SU-DHL-6 (cell line): ENCODE measurements at regions not wholly inside any gene's neighbourhood (a gene's known extent, or its start where the extent isn't known, plus 50 kb on each side); places are given as distances from the start of the nearest gene placed in this dataset.

Source experiments
- EZH2phosphoT487 ChIP-seq: fragments of 200-600 bp; sonication (generic), shearing (Covaris generic); conservative IDR thresholded peaks from 2 replicates; pipeline ENCODE4 v1.6.1; 2018; ENCODE audit warnings: mild to moderate bottlenecking, antibody characterized with exemption, low read length, moderate library complexity, mixed read lengths
- TF ChIP-seq, protein P1 (sequence below): fragments of 200-600 bp; sonication (generic); IDR thresholded peaks from one replicate; pipeline ENCODE4 v1.5.1; 2017; ENCODE audit warnings: antibody characterized with exemption, mild to moderate bottlenecking, low read length, moderate library complexity; ENCODE audit not compliant: insufficient read depth, poor library complexity, severe bottlenecking

DNA sequence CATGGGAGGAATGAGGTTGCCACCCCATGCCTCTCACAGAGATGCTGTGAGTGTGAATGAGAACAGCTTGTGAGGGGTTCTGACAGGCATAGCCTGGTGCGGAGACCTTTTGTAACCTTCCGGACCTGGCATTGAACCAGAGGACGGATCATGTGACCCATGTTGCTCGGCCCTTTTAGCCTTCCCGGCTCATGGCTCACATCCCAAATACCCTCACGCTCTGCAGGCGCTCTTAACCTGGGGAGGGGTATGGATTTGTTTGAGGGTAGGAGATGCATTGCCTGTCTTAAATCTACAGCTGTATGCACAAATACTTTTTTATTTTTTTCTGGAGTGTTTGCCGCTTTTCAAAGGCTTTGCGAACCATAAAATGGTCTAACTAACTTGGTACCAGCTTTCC, 102.4 kb upstream of the CRHR1 start:
- TF ChIP-seq, protein P1, sequence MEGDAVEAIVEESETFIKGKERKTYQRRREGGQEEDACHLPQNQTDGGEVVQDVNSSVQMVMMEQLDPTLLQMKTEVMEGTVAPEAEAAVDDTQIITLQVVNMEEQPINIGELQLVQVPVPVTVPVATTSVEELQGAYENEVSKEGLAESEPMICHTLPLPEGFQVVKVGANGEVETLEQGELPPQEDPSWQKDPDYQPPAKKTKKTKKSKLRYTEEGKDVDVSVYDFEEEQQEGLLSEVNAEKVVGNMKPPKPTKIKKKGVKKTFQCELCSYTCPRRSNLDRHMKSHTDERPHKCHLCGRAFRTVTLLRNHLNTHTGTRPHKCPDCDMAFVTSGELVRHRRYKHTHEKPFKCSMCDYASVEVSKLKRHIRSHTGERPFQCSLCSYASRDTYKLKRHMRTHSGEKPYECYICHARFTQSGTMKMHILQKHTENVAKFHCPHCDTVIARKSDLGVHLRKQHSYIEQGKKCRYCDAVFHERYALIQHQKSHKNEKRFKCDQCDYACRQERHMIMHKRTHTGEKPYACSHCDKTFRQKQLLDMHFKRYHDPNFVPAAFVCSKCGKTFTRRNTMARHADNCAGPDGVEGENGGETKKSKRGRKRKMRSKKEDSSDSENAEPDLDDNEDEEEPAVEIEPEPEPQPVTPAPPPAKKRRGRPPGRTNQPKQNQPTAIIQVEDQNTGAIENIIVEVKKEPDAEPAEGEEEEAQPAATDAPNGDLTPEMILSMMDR: no peak
- TF ChIP-seq EZH2phosphoT487: no peak
